ENCODE measurements at regions not wholly inside any gene's neighbourhood (a gene's known extent, or its start where the extent isn't known, plus 50 kb on each side); places are given as distances from the start of the nearest gene placed in this dataset.

DNA sequence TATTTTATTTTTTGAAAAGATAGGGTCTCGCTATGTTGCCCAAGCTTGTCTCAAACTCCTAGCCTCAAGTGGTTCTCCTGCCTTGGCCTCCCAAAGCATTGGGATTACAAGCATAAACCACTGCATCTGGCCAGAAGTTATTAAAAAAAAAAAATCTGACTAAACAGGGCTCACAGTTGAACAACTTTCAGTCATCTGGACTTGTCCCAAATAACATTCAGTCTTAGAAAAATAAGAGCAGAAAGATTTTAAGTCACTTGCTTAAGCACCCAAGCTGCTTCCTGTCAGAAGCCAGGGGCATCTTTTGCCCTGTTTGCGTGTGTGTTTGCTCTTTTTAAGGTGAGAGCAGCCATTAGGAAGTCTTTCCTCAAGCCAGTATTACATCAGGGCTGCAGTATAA is 286.8 kb downstream of the LMO4 start:
- no peak for DNase-seq (ENCODE audit: low spot score)

DNA sequence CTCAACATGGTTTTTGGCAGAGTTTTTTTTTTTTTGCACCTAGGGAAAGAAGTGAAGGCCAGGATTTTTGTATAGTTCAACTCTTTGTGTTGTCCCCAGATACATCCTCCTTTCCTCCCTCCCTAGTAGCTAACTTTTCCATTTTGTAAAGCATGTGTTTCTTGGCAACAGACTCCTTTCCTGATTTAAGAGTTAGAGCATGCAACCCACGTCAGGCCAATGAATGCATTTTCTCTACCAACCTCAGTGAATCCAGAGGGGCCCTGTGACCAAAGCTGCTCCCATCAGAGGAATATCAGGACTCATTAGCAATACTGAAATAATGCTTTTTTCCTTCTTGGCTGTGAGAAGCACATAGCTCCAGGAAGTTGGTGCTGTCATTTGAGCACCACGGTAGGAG is 287.2 kb downstream of the LMO4 start:
- no peak for DNase-seq (ENCODE audit: low spot score)

DNA sequence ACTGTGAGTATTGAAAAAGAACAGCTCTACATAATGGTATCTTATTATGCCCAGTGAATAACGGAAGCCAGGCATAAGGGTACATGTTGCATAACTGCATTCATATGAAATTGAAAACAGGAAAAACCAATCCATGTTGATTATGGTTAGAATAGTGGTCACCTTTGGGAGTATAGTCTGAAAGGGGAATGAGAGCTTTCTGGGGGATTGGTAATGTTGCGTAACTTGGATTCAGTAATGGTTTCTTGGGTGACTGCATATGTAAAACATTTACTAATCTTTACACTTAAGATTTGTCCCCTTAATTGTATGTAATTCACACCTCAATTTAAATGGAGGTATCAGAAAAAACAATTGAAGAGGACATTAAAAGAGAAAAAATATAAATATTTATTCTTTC is 292.1 kb downstream of the LMO4 start:
- DNase-seq (ENCODE audit: low spot score), result no peak

DNA sequence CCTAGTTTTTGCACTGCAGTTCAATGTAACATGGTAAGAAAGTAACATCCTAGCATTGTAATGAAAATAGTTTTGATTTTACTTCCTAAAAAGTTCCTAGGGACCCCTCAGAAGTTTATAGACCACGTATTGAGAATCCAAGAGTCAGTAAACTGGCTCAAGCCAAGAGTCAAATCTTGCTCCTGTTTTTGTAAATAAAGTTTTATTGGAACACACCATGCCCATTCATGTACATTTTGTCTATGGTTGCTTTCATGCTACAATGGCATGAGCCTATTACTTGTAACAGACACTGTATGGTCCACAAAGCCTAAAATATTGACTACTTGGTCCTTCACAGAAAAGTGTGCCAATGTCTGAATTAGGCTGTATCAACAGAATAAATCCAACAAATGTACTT is 301.0 kb downstream of the LMO4 start:
- no peak for DNase-seq (ENCODE audit: low spot score)

DNA sequence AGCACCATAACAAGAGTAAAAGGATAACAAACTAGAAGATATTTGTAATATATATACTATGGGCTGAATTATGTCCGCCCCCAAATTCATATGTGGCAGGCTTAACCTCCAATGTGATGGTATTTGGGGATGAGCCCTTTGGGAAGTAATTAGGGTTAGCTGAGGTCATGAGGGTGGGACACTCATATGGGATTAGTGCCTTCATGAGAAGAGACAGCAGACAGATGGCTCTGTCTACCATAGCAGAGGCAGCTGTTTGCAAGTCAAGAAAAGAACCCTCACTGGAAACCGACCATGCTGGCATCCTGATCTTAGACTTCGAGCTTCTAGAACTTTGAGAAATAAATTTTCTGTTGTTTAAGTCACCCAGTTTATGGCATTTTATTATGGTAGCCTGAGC is 303.6 kb downstream of the LMO4 start:
- DNase-seq (ENCODE audit: low spot score), result no peak

DNA sequence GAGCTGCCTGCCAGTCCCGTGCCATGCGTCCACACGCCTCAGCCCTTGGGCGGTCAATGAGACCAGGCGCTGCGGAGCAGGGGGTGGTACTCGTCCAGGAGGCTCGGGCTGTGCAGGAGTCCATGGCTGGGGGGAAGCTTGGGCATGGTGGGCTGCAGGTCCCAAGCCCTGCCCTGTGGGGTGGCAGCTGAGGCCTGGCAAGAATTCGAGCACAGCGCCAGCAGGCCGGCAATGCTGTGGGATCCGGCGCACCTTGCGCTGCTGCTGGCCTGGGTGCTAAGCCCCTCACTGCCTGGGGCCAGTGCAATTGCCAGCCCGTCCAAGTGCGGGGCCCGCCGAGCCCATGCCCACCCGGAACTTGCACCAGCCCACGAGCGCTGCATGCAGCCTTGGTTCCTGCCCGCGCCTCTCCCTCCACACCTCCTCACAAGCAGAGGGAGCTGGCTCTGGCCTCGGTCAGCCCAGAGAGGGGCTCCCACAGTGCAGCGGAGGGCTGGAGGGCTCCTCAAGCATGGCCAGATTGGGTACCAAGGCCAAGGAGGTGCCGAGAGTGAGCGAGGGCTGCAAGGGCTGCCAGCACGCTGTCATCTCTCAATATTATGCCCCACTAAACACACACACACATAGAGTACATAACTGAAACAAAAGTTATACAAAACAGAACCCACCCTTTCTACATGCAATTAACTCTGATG is 307.7 kb downstream of the LMO4 start:
- DNase-seq (ENCODE audit: low spot score), result no peak

DNA sequence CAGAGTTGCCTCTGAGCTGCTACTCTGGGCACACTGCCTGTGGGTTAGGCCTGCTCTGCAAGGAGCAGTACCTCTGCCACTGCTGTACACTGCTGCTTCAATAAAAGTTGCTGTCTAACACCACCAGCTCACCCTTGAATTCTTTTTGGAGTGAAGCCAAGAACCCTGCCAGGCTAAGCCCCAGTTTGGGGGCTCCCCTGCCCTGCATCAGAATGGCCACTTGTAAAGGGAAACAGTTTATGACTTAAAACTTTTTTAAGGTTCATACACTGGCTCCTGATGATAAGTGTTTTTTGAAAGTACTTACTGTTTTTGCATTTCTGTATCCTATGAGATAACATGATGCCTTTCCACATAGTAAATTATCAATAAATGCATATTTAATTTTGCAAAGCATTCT is 310.0 kb downstream of the LMO4 start:
- no peak for DNase-seq (ENCODE audit: low spot score)

DNA sequence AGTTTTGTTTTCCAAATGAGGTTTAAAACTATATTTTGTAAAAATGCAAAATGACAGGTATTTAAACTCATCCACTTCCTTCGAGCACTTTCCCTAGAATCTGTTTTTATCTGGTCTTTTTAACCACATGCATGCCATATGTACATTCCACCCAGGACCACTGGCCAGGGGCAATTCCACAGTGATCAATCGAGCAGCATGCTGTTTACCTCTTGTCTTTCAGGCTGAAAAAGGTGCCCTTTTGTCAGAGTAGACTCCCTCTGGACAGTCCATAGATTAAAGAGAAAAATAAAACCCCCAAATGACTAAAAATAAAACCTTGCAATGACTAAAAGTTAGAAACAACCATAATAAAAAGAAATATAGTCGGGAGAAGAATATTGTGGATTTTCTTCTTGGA is 313.3 kb downstream of the LMO4 start:
- DNase-seq (ENCODE audit: low spot score), result no peak

DNA sequence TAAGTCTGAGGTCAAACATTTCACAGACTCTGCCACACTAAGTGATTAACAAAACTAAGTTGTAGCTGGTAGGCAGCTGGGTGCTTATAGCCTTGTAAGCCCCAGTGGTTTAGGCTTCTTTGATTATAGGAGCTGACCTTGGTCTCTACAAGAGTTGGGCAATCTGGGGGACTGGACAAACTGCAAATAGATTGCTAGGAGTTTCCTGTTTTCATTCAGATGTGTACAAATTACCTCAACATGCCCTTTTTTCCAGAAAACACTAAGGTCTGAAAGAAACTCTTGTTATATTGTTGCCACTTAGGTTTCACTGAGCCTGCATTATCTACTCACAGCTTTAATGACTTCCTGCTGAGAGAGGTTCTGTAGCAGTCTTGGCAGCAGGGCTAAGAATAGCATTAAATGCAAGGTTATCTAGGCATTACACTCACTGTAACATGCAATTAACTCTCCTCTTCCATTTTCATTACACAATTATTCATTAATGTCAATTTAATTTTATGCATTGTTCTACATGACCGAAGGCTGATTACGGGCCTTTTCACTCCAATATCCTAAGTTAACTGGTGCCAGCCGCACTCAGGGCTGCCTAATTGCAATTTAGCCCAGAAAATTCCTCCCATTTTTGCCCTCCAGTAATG is 314.0 kb downstream of the LMO4 start:
- DNase-seq (ENCODE audit: low spot score), result peak; percentile 53

DNA sequence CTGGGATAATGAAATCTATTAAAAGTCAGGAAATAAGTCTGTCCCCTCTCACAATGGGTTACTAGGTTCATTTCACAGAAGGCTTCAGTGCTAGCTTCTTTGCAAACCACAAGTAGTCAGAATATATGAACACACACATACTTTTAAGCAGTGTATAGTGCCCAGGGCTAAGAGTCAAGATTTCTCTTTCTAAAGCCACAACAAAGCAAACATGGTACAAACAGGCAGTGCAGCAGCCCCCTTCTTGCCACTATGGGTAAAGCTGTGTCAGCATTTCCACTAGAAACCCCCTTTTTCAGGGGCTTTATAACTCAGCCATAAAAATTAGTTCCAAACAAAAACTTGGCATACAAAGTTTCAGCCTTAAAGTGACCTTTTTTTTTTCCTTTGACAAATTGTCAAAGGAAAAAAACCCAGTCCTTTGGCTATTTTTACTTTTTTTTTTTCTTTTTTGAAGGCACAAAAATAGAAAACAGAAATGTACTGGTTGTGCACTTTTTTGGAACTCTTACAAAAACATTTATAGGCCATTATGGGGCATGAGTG is 315.4 kb downstream of the LMO4 start:
- DNase-seq (ENCODE audit: low spot score), result no peak

DNA sequence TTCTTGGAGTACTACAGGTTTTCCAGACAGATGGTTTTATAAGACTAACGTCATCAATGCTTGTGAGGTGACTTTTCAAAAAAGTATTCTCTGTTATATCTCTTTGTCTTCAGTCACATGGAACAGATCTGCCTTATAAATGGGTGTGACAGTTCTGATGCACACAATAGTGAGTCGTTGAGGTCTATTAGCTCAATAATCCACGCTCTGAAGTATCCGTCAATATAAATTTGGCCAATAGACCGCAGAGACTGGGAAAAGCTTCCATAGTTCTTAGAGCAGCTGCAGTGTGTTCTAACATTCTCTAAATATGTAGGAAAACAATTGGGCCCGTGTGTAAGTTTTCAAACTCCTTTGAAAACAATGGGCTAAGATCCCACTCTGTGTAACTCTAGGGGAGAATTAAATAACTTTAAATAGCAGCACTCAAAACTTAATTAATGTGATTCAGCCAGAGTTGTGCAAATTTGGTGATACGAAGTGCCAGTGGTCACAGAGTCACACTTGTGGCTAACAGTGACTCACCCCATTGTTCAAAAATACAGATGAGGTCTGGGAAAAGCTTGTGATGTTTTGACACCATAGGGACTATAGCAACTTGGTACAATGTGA is 316.0 kb downstream of the LMO4 start:
- DNase-seq (ENCODE audit: low spot score), result no peak

DNA sequence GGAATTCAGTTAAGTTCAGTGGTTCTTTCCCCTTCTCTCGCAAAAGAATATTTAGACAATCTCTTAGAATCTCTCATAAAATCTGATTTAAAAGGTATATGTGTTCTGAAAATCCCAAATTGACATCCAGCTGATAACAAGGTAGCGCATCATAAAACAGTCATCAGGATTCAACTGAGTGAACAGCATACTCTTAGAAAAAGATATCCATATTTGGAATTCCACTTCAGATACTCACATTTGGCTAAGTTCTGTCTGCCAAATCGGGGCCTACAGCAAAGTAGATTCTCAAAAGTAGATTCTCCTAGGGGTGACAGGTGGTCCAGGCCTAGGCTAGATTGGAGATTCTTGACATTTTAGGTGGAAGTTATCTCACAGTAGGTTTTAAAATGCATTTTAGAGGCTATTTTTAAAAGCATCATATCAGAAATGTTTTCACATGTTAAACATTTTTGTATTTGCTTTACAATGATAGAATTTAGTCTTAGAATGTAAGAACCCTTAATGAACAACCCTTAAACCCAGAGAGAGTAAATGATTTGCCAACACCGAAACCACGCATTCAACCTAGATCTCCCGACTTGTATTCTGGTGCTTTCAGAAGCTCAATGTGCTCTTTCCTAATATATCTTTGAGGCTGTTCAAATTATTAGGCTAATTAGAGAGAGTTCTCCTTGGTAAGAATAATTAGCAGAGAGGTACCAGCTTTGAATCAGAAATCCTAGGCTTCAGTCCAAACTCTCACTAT is 318.9 kb downstream of the LMO4 start:
- no peak for DNase-seq (ENCODE audit: low spot score)

DNA sequence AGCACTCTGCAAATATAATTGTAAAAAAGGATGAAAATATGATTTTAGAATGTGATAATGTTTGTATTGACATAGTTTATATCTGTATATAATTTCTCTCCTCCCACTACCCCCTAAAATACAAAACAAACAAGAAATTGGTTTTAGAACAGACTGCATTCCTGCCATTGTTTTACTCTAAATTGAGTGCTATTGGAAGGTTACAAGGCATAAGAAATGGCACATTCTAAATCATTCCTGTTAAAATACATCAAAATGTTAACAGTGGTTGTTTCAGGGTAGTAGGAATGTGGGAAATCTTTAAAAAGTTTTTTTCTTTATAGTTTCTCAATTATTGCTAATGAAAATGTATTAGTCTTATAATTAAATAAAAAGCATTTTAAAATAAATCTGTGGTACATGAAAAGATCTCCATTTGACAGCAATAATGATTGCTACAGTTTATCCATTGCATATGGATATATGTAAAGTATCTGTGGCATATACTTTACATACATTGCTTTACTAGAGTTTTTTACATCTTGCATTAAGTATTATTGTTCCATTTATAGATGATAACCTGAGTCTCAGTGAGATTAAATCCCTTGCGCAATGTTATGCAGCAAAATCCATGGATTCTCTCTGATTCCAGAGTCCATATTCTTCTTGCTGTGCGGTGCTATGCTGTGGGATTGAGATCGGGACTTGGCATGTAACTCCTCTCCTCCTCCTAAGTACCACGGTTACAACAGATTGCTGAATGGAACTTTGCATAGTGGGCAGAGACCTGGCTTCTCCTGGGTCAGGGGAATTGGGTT is 319.8 kb downstream of the LMO4 start:
- no peak for DNase-seq (ENCODE audit: low spot score)

DNA sequence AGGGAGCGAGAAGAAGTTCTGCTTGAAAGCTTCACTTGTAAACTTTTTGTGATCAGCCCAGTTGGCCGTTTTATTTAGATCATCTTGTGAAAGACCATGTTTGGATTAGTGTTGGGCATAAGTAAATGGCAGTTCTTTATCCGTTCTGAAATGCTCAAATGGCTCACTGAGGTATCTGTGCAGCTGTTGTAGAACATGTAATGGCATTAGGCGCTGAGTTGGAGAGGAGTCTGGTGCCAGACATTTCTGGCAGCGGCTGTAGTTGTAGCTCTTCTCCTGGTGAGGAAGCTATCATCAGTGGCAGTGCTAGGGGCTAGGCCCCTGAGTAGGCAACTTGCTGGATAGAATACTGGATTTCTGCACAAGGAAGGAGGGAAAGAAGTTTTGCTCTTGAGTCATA is 321.6 kb downstream of the LMO4 start:
- no peak for DNase-seq (ENCODE audit: low spot score)

DNA sequence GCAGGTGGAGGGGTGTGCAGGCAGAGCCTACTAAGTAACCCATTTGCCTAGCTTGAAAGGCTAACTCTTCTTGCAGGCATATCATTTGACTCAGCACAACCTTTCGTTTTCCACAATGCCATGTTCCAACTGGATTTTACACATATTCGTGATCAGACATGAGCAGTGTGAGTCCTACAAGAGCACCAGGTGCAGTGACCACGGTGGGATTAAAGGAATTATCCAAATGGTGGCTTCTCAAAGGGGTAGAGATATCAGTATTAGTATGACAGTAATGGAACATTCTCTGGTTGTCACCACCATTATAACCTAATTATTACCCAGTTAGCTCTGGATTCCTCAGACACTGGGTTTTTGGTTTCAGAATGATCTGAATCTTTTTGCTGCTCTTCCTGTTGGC is 323.5 kb downstream of the LMO4 start:
- DNase-seq (ENCODE audit: low spot score), result no peak

DNA sequence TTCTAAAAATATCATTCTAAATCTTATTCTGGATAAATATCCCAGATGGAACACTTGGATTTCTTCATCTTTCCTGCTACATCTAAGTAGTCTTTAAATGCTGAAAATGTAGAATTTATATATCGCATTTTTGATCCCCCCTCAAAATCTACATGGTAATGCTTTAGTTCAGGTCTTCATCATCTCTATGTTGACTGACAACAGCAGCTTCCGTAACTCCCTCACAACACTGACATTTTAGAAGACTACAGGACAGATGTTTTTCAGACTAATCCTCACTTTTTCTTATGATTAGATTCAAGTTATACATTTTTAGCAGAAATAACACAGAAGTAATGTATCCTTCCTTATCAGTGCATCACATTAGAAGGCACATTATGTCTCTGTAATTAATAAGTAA is 336.5 kb downstream of the LMO4 start:
- DNase-seq (ENCODE audit: low spot score), result no peak

DNA sequence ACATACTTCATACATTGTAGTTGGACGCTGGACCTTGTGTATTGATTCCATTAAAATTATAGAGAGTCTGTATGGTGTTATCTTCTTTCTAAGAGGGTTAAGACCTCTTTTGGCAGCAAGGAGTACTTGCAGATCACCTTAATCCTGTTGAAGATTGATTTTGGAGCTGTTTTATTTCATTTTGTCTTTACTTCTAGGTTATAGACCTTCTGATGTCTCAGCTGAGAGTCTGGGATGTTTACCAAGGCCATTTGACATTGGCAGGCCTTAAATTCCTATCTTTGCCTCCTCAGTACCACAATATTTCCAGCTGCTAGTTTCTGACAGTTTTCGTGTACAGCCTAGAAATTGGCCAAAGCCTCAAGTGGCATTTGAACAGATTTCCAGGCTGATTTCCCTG is 338.0 kb downstream of the LMO4 start:
- no peak for DNase-seq (ENCODE audit: low spot score)

DNA sequence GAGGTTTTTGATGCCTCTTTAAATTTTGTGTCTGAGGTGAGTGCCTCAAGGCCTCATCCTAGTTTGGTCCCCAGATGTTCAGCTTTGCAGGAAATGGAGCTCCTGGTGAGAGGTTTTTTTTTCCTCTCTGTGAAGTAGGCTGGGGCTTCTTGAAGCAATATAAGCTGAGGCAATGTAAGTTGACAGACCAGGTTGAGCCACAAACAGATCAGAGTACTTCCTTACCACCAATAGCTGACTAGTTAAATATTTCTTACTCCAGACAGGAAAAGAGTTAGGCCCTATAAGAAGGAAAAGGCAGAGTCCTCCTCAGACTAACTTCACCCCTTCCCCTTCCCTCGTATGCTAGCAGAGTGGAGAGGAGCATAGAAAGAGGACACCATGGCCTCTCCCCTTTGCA is 341.0 kb downstream of the LMO4 start:
- DNase-seq (ENCODE audit: low spot score), result no peak

DNA sequence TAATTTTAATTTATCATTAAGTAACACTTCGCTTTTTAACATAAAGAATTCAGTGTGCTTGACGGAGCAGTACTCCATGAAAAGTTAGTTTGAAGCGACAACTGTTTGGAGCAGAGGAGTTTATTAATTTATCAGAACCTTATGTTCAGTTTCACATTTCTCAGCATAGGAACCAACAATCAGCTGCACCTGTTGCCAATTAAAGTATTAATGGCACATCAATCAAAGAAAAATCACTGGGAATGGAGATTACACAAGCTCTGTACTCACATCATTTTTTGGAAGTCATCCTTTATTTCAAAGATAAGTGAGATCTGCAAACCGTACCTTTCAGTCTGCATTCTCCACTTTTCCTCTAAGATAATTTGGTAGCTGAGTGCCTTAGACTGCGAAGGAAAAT is 344.6 kb downstream of the LMO4 start:
- no peak for DNase-seq (ENCODE audit: low spot score)

DNA sequence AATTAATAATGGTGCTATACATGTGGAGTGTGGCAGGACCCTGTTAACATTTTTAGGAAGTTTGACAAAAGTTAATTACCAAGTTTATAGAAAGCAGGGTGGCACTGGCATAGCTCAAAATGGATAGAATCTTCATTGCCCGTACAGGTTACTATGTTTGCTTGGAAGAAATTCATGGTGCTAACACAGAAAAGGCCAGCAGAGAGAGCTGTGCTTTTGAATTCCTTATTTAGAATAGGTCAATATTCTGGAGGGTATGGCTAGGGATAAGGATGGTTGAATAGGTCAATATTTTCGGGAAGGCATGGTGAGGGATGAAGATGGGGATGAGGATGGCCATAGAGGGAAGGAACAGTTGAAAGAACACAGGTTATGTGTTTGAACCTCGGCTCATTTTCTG is 345.1 kb downstream of the LMO4 start:
- no peak for DNase-seq (ENCODE audit: low spot score)

DNA sequence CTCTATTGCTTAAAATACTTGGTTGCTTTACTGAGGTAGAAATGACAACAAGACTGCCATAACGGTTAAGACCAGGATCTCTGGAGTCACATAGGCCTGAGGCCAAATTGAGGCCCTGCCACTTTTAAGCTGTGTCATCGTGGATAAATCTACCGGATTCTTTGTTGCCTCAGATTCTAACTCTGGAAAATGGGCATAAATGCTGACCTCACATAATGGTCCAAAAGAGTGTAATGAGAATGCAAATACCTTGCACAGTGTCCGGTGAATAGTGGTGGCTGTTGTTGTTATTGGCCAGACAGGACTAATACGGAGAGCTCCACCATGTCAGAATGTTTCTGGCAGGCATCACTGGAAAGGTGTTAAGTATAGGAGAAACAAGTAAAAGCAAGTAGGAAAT is 346.1 kb downstream of the LMO4 start:
- no peak for DNase-seq (ENCODE audit: low spot score)

DNA sequence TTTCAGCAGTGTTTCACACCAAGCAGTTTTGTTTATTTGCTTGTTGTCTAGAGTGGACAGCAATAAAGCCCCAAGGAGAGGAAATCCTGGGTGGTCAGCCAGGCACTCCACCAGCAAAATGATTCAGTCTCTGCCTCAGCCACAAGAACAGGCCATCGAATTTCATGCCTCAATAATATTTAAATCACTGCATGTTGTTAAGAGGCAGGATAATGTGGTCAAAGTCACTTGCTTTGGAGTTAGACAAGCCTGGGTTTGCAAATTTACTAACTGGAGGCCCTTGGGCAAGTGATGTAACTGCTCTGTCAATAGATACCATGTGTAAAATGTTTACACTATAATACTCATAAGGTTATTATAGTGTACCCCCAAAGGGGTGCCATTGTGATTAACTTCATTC is 349.6 kb downstream of the LMO4 start:
- DNase-seq (ENCODE audit: low spot score), result no peak
